ENCODE measurements at regions not wholly inside any gene's neighbourhood (a gene's known extent, or its start where the extent isn't known, plus 50 kb on each side); places are given as distances from the start of the nearest gene placed in this dataset.

DNA sequence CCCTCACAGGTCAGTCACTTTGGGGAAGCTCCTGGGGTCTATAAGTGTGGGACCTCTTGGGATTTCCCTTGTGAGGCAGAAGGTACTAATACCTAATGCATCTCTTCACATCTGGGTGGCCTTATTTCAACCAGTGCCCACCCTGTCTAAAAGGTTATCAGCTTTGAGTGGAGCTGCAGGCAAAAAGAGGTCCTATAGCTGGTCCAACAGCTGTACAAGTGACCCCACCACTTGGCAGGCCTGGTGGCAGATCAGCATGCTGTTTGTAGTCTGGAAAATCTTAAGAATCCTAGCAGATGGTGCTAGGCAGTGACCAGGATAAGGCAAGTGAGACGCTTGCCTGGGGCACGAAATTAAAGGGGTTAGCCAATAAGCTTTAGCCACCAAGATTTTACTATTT, 51.6 kb upstream of the GTSF1L start:
- H3K27ac ChIP-seq = no peak overlapping the region
- peaks cover 23 to 29% of the 10 kb centered on the region in 2 donors for H3K9me3 ChIP-seq
- no peaks in the 10 kb centered on the region for H3K27me3 ChIP-seq
- intact Hi-C loops (cut with DNase I; ENCODE audit: low total_unique reads) = no loop called here
- no peak overlapping the region for H3K4me3 ChIP-seq
- DNase-seq (ENCODE audit: low spot score in 2 of 2) = no peak
- H3K4me1 ChIP-seq = no peaks in the 10 kb centered on the region
- no peak for TF ChIP-seq POLR2A (IDR thresholded peaks at IDR 0.05)
- no peak for TF ChIP-seq POLR2AphosphoS5 (IDR thresholded peaks at IDR 0.05)
- TF ChIP-seq, protein P1, sequence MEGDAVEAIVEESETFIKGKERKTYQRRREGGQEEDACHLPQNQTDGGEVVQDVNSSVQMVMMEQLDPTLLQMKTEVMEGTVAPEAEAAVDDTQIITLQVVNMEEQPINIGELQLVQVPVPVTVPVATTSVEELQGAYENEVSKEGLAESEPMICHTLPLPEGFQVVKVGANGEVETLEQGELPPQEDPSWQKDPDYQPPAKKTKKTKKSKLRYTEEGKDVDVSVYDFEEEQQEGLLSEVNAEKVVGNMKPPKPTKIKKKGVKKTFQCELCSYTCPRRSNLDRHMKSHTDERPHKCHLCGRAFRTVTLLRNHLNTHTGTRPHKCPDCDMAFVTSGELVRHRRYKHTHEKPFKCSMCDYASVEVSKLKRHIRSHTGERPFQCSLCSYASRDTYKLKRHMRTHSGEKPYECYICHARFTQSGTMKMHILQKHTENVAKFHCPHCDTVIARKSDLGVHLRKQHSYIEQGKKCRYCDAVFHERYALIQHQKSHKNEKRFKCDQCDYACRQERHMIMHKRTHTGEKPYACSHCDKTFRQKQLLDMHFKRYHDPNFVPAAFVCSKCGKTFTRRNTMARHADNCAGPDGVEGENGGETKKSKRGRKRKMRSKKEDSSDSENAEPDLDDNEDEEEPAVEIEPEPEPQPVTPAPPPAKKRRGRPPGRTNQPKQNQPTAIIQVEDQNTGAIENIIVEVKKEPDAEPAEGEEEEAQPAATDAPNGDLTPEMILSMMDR (IDR thresholded peaks at IDR 0.05) = no peak
- H3K36me3 ChIP-seq = no peaks in the 10 kb centered on the region

DNA sequence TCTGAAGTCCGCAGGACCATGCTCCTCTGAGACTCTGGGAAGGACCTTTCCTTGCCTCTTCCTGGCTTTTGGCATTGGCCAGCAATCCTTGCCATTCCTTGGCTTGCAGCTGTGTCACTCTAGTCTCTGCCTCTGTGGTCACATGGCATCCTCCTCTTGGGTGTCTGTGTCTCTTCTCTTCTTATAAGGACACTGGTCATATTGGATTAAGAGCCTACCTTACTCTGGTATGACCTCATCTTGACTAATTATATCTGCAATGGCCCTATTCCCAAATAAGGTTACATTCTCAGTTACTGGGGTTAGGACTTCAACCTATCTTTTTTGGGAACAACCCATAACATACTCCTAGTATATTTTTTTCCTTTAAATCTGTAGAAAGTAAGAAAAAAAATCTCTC, 49.9 kb upstream of the GTSF1L start:
- H3K4me3 ChIP-seq = no peak overlapping the region
- H3K36me3 ChIP-seq = no peaks in the 10 kb centered on the region
- peaks cover 0 to 12% of the 10 kb centered on the region in 2 donors for H3K27me3 ChIP-seq
- TF ChIP-seq POLR2AphosphoS5 (IDR thresholded peaks at IDR 0.05) (no peak), POLR2A (IDR thresholded peaks at IDR 0.05) (no peak)
- TF ChIP-seq, protein P1 (IDR thresholded peaks at IDR 0.05) = no peak
- peaks cover 23 to 29% of the 10 kb centered on the region in 2 donors for H3K9me3 ChIP-seq
- intact Hi-C loops (cut with DNase I; ENCODE audit: low total_unique reads) = no loop called here
- DNase-seq (ENCODE audit: low spot score in 2 of 2) = no peak
- H3K4me1 ChIP-seq = no peaks in the 10 kb centered on the region
- no peak overlapping the region for H3K27ac ChIP-seq
